GM18499 (cell line): ENCODE measurements at regions not wholly inside any gene's neighbourhood (a gene's known extent, or its start where the extent isn't known, plus 50 kb on each side); places are given as distances from the start of the nearest gene placed in this dataset.
"Not testable (repeated sequence)": the region's sequence is repeated elsewhere in the genome, so short reads cannot be mapped to it uniquely, and the experiment has no call there.

Experiments used
- ATAC-seq: cut with Tn5 transposase; IDR thresholded peaks from one replicate; pipeline ENCODE4 v1.9.1; 2021; ENCODE audit warnings: moderate number of reproducible peaks; ENCODE audit not compliant: insufficient read depth, unreplicated experiment

- no peak for ATAC-seq
These were observed 1015.6 kb downstream of the KCNMA1 start for GRCh38 chr10:76621886-76622620.

GRCh38 chr10:76618641-76619040, 1019.0 kb downstream of the KCNMA1 start:
- no peak for ATAC-seq

- ATAC-seq = no peak
These were observed 1019.4 kb downstream of the KCNMA1 start for GRCh38 chr10:76618171-76618570.

- ATAC-seq = not testable (repeated sequence)
These were observed 1020.9 kb downstream of the KCNMA1 start for GRCh38 chr10:76616666-76617065.

GRCh38 chr10:76615049-76615448, 1022.6 kb downstream of the KCNMA1 start:
- ATAC-seq = no peak
